GM18505 (cell line): ENCODE measurements at regions not wholly inside any gene's neighbourhood (a gene's known extent, or its start where the extent isn't known, plus 50 kb on each side); places are given as distances from the start of the nearest gene placed in this dataset.
A peak's percentile ranks its signal among the peaks of the same experiment; 100 is the strongest.
"Not testable (repeated sequence)": the region's sequence is repeated elsewhere in the genome, so short reads cannot be mapped to it uniquely, and the experiment has no call there.

Source experiments
- ATAC-seq: cut with Tn5 transposase; IDR thresholded peaks from one replicate; pipeline ENCODE4 v1.9.1; 2021; ENCODE audit not compliant: unreplicated experiment
- POLR2A ChIP-seq: IDR thresholded peaks from 4 replicates; pipeline ENCODE4 v1.6.1; 2011; ENCODE audit warnings: borderline replicate concordance; ENCODE audit not compliant: insufficient read depth, insufficient read length; ENCODE audit errors: extremely low read depth

- TF ChIP-seq POLR2A, result no peak
- ATAC-seq, result no peak
Measured at GRCh38 chr12:27875677-27876076, 95.6 kb upstream of the MANSC4 start.

- TF ChIP-seq POLR2A, result no peak
- ATAC-seq, result no peak
Measured at GRCh38 chr12:27873010-27873409, 93.0 kb upstream of the MANSC4 start.

DNA sequence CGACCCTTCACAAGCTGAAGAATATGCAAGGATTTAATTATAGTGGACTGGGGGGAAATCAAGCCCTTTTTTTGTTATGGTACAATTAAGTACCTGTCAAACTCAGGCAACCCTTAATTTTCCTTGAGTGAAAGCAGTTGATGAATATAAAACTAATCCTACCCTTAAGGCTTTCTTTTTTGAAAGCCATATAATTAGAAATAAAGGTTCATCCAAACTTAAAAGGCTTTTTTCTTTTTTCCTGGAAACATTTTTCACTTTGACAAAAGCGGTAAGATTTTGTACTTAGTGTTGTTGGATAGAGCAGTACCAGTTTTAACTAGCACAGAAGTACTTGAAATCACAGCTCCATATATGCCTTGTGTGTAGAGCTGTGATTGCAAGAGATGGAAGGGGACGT lies 91.9 kb upstream of the MANSC4 start:
- ATAC-seq, result no peak
- TF ChIP-seq POLR2A, result no peak

- no peak for TF ChIP-seq POLR2A
- ATAC-seq, result no peak
Measured at GRCh38 chr12:27870939-27871338, 90.9 kb upstream of the MANSC4 start.

GRCh38 chr12:27869567-27869966 lies 89.5 kb upstream of the MANSC4 start:
- no peak for TF ChIP-seq POLR2A
- no peak for ATAC-seq

DNA sequence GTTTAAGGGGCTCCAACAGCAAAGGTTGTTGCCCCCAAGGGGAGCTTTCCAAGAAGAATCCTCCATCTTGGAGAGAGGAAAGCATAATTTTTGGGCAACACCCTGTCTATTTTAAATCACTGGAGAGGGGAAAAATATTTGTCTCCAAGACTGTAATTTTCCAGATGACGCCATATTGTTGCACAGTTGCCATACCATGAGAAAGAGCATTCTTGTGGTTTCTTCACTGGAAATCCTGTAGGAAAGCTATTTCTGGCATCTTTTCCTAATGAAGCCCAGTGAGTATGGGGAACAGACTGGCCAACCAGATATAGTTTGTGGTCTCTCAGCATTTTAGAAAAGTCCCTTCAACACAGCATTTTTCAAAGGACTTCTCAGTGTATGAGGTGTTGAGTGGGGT lies 88.1 kb upstream of the MANSC4 start:
- no peak for ATAC-seq
- TF ChIP-seq POLR2A, result no peak

GRCh38 chr12:27866373-27867101 lies 86.5 kb upstream of the MANSC4 start:
- ATAC-seq, result no peak

GRCh38 chr12:27865421-27865820 lies 85.4 kb upstream of the MANSC4 start:
- no peak for ATAC-seq
- no peak for TF ChIP-seq POLR2A

More at GRCh38 chr12:27866373-27867101, 86.5 kb upstream of the MANSC4 start:
- TF ChIP-seq POLR2A, result no peak

GRCh38 chr12:27864521-27864920 lies 84.5 kb upstream of the MANSC4 start:
- TF ChIP-seq POLR2A, result no peak
- ATAC-seq, result no peak

DNA sequence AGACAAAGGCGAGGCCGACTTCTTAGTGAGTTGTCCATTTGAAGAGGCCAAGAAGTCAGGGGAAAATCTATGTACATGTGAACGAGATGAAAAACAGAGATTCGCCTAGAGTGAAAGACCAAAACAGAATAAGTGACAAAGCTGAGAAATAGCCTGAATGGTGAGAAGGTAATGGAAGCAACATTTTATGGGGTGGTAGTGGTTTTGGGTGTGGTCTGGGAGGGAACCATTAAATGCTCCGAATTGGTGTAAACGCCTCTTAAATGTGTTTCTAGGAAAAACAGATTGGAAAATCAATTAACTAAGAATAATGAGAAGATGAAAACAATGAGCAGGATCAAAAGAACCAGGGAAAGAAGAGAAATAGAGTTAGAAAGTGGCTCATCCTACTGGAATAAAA lies 83.8 kb upstream of the MANSC4 start:
- no peak for ATAC-seq
- no peak for TF ChIP-seq POLR2A

GRCh38 chr12:27861428-27862167 lies 81.6 kb upstream of the MANSC4 start:
- TF ChIP-seq POLR2A, result no peak
- ATAC-seq, result peak; percentile 83

DNA sequence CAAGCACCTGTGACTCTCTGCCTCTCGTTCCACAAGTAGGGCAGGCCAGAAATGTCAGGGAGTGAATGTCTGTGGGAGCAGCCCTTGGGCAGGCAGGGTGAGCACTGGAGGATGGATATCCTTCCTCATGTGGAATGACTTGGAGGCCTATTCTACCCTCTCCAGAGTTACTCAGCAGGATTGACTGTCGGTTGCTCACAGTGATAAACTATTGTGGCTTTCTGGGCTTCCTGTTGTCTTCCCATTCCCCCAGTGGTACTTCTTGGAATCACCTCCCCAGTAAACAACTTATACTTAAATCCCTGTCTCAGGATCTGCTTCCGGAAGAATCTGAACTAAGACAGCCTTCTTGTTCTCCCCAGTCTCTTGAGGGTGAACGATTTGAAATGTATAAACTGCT lies 79.6 kb upstream of the MANSC4 start:
- TF ChIP-seq POLR2A, result no peak
- no peak for ATAC-seq

- not testable (repeated sequence) for ATAC-seq
Measured at GRCh38 chr12:27857006-27857405, 77.0 kb upstream of the MANSC4 start.

- ATAC-seq, result no peak
- no peak for TF ChIP-seq POLR2A
Measured at GRCh38 chr12:27852742-27853141, 72.7 kb upstream of the MANSC4 start.
